Duodenal mucosa (tissue), 2 donors: ENCODE measurements at regions not wholly inside any gene's neighbourhood (a gene's known extent, or its start where the extent isn't known, plus 50 kb on each side); places are given as distances from the start of the nearest gene placed in this dataset.

Source experiments
- H3K27ac ChIP-seq: one replicate; pipeline ENCODE4 v1.7.0; 2013; ENCODE audit warnings: low read depth, low read length
- H3K27me3 ChIP-seq, 2 donors: one replicate each; pipeline ENCODE4 v1.7.0; 2013; ENCODE audit warnings: low read length in 2 of 2, control low read depth in 1 of 2; ENCODE audit not compliant: insufficient read depth in 2 of 2, control insufficient read depth in 1 of 2
- H3K36me3 ChIP-seq, 2 donors: one replicate each; pipeline ENCODE4 v1.7.0; 2013; ENCODE audit warnings: low read length in 2 of 2, control low read depth in 1 of 2; ENCODE audit not compliant: insufficient read depth in 2 of 2, control insufficient read depth in 1 of 2
- H3K4me1 ChIP-seq, 2 donors: one replicate each; pipeline ENCODE4 v1.7.0; 2013; ENCODE audit warnings: low read length in 2 of 2, control low read depth in 1 of 2; ENCODE audit not compliant: insufficient read depth in 2 of 2, control insufficient read depth in 1 of 2
- H3K4me3 ChIP-seq, 2 donors: one replicate each; pipeline ENCODE4 v1.7.0; 2013; ENCODE audit warnings: low read length in 2 of 2, low read depth in 1 of 2
- H3K9ac ChIP-seq, 2 donors: one replicate each; pipeline ENCODE4 v1.7.0; 2013; ENCODE audit warnings: low read length in 2 of 2, low read depth in 1 of 2
- H3K9me3 ChIP-seq, 2 donors: one replicate each; pipeline ENCODE4 v1.7.0; 2013; ENCODE audit warnings: low read length in 2 of 2, control low read depth in 1 of 2; ENCODE audit not compliant: control insufficient read depth in 1 of 2

DNA sequence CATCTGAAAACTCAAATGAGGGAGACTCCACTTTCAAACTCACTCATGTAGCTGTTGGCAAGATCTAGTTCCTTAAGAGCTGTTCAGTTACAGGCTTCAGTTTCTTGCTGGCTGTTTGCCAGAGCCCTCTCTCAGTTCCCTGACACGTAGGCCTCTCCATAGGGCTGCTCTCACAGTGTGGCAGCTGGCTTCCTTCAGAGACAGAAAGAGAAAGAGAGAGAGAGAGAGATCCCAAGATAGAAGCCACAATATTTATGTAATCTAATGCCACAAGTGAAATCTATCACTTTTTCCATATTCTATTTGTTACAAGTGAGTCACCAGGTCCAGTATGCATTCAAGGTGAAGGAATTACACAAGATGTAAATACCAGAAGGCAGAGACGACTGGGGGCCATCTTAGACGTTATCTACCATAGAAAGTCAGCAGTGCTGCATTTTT lies 168.8 kb downstream of the RCN1 start:
- no peaks in the 10 kb centered on the region for H3K9me3 ChIP-seq
- H3K4me1 ChIP-seq: no peaks in the 10 kb centered on the region
- H3K36me3 ChIP-seq: no peaks in the 10 kb centered on the region
- no peak overlapping the region for H3K27ac ChIP-seq
- no peak overlapping the region for H3K4me3 ChIP-seq
- H3K9ac ChIP-seq: no peak overlapping the region
- no peaks in the 10 kb centered on the region for H3K27me3 ChIP-seq

DNA sequence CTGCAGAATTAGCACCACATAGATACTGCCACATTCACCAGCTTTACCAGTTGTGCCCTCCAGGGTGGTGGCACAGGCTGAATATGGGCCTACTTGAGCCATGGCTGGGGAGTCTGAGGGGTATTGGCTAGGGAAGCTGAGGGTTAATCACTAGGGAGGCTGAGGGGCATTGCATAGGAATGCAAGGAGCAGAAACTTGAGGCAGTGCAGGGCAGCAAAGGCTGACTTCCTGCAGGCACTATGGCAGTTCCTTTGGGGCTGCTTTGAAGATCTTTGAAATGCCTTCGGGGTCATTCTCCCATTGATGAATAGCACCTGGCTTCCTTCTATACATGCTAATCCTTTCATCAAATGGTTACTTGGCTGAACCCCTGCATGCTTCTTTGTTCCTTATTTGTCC lies 171.5 kb downstream of the RCN1 start:
- Histone ChIP-seq H3K4me1 (no peaks in the 10 kb centered on the region), H3K36me3 (no peaks in the 10 kb centered on the region), H3K27ac (no peak overlapping the region), H3K9me3 (no peaks in the 10 kb centered on the region), H3K4me3 (no peak overlapping the region), H3K27me3 (no peaks in the 10 kb centered on the region), H3K9ac (no peak overlapping the region)

DNA sequence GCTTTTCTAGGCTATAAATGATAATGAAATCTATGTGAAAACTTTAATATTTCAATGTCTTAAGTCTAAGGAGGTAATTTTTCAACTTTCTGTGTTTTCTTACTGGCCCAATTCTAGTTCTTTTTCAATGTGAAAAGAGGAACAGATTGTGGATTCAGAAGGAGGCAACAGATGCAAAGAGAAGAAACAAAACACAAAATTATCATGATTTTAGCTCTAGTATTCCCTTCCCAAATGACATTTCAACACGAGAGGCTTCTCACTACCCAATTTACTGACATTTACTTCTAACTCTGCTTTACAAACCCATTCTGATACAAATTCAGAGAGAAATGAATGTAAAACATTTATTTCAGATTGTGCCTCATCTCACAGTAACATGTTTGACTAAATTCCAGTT lies 169.4 kb downstream of the WT1 start:
- Histone ChIP-seq H3K27ac (no peak overlapping the region), H3K27me3 (no peaks in the 10 kb centered on the region), H3K4me3 (no peak overlapping the region), H3K36me3 (no peaks in the 10 kb centered on the region), H3K4me1 (no peaks in the 10 kb centered on the region), H3K9ac (no peak overlapping the region), H3K9me3 (no peaks in the 10 kb centered on the region)

- Histone ChIP-seq H3K9me3 (no peaks in the 10 kb centered on the region), H3K4me3 (no peak overlapping the region), H3K27me3 (no peaks in the 10 kb centered on the region), H3K9ac (no peak overlapping the region), H3K4me1 (no peaks in the 10 kb centered on the region), H3K36me3 (no peaks in the 10 kb centered on the region), H3K27ac (no peak overlapping the region)
Observed at GRCh38 chr11:32266601-32267000, 168.7 kb downstream of the WT1 start.

- no peaks in the 10 kb centered on the region for H3K36me3 ChIP-seq
- no peaks in the 10 kb centered on the region for H3K27me3 ChIP-seq
- no peak overlapping the region for H3K27ac ChIP-seq
- H3K9ac ChIP-seq: no peak overlapping the region
- no peaks in the 10 kb centered on the region for H3K4me1 ChIP-seq
- no peaks in the 10 kb centered on the region for H3K9me3 ChIP-seq
- no peak overlapping the region for H3K4me3 ChIP-seq
Observed at GRCh38 chr11:32267679-32268187, 167.6 kb downstream of the WT1 start.

GRCh38 chr11:32273931-32274330 lies 161.4 kb downstream of the WT1 start:
- no peaks in the 10 kb centered on the region for H3K27me3 ChIP-seq
- no peak overlapping the region for H3K4me3 ChIP-seq
- H3K9ac ChIP-seq: no peak overlapping the region
- H3K36me3 ChIP-seq: no peaks in the 10 kb centered on the region
- no peaks in the 10 kb centered on the region for H3K4me1 ChIP-seq
- no peaks in the 10 kb centered on the region for H3K9me3 ChIP-seq
- H3K27ac ChIP-seq: no peak overlapping the region

GRCh38 chr11:32279672-32280071 lies 155.7 kb downstream of the WT1 start:
- H3K27ac ChIP-seq: no peak overlapping the region
- H3K27me3 ChIP-seq: no peaks in the 10 kb centered on the region
- no peaks in the 10 kb centered on the region for H3K9me3 ChIP-seq
- H3K9ac ChIP-seq: no peak overlapping the region
- no peaks in the 10 kb centered on the region for H3K4me1 ChIP-seq
- H3K36me3 ChIP-seq: no peaks in the 10 kb centered on the region
- no peak overlapping the region for H3K4me3 ChIP-seq

DNA sequence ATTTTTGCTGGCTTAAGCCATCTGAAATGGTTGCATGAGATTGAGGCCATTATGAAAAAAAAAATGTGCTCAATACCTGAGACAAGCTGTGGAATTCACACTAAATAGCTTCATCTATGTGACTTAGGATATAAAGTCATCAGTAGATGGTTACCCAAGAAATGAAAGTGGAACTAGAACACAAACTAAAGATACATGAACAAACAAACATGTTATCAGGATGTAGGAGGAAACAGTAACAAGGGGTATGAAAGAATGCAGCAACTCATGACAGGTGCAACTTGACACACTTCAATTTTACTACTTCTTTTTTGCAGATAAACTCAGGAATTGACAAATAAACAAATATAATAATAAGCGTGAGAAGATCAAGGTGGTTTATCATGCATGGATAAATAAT lies 155.0 kb downstream of the WT1 start:
- Histone ChIP-seq H3K27me3 (no peaks in the 10 kb centered on the region), H3K9me3 (no peaks in the 10 kb centered on the region), H3K4me3 (no peak overlapping the region), H3K36me3 (no peaks in the 10 kb centered on the region), H3K9ac (no peak overlapping the region), H3K4me1 (no peaks in the 10 kb centered on the region), H3K27ac (no peak overlapping the region)

- H3K4me1 ChIP-seq: no peaks in the 10 kb centered on the region
- no peaks in the 10 kb centered on the region for H3K9me3 ChIP-seq
- H3K4me3 ChIP-seq: no peak overlapping the region
- H3K9ac ChIP-seq: no peak overlapping the region
- H3K27me3 ChIP-seq: no peaks in the 10 kb centered on the region
- H3K36me3 ChIP-seq: no peaks in the 10 kb centered on the region
- no peak overlapping the region for H3K27ac ChIP-seq
Observed at GRCh38 chr11:32288276-32288675, 147.1 kb downstream of the WT1 start.

DNA sequence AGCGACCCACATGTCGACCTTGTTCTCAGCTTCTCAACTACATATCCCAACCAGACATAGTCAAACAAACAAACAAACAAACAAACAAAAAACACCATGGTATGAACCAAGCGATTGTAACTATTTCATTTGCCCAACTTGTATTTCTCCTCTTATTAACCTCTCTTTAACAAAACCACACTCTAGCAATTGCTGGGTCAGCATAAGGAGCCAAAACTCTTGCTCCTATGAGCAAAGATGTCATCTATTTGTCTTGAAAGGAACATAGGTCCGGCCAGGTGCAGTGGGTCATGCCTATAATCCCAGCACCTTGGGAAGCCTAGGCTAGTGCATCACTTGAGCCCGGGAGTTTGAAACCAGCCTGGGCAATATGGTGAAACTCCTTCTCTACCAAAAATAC lies 145.6 kb downstream of the WT1 start:
- H3K27ac ChIP-seq: no peak overlapping the region
- H3K9ac ChIP-seq: no peak overlapping the region
- H3K4me1 ChIP-seq: no peaks in the 10 kb centered on the region
- H3K36me3 ChIP-seq: no peaks in the 10 kb centered on the region
- no peak overlapping the region for H3K4me3 ChIP-seq
- no peaks in the 10 kb centered on the region for H3K9me3 ChIP-seq
- no peaks in the 10 kb centered on the region for H3K27me3 ChIP-seq

DNA sequence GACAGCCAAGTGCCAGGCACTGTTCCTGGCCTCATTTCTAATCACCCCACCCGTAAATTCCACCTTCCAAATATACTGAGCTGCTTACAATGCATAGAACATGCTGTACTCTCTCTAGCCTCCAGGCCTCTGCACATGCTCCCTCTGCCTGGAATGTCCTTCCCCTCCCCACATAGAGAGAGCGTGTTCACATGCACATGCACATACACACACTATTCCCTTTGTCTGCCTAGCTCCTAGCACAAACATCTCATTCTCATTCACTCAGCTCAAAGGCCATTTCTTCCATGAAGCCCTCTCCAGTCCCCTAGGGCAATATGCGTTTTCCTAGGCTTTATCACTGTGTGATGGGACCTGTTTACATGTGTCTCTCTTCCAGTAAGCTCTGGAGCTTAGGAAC lies 144.6 kb downstream of the WT1 start:
- Histone ChIP-seq H3K27me3 (no peaks in the 10 kb centered on the region), H3K4me3 (no peak overlapping the region), H3K9me3 (no peaks in the 10 kb centered on the region), H3K27ac (no peak overlapping the region), H3K36me3 (no peaks in the 10 kb centered on the region), H3K4me1 (no peaks in the 10 kb centered on the region), H3K9ac (no peak overlapping the region)
